ENCODE measurements at regions not wholly inside any gene's neighbourhood (a gene's known extent, or its start where the extent isn't known, plus 50 kb on each side); places are given as distances from the start of the nearest gene placed in this dataset.

- H3K9me3 ChIP-seq (ENCODE audit: insufficient read depth in 2 of 2, low read depth in 1 of 2, low read length in 1 of 2) = no peaks in the 10 kb centered on the region
- no peak overlapping the region for H3K23ac ChIP-seq (ENCODE audit: insufficient read length)
- H3K56ac ChIP-seq (replicated peaks; ENCODE audit: insufficient read length, low read depth, low read length) = no peak overlapping the region
- H2AK5ac ChIP-seq (ENCODE audit: low read depth, low read length) = no peak overlapping the region
- no peak overlapping the region for H2BK12ac ChIP-seq (ENCODE audit: low read depth, low read length)
- H2BK5ac ChIP-seq (ENCODE audit: low read depth, low read length) = no peak overlapping the region
- no peak overlapping the region for H3K18ac ChIP-seq (ENCODE audit: extremely low read depth, low read length)
- FAIRE-seq = no peak
- H3K14ac ChIP-seq (ENCODE audit: insufficient read length) = no peak overlapping the region
- no peaks in the 10 kb centered on the region for H3K36me3 ChIP-seq (ENCODE audit: control insufficient read depth in 2 of 4, insufficient read depth in 4 of 4, low read length in 3 of 4)
- no peak overlapping the region for H4K8ac ChIP-seq (ENCODE audit: extremely low read depth, insufficient read depth, low read length)
- no peak overlapping the region for H3K9ac ChIP-seq (replicated peaks in 1 of 4; ENCODE audit: extremely low read depth in 1 of 4, low read depth in 3 of 4, low read length in 3 of 4)
- H2BK20ac ChIP-seq (ENCODE audit: low read length) = no peak overlapping the region
- H4K20me1 ChIP-seq (replicated peaks in 1 of 2; ENCODE audit: control insufficient read depth in 1 of 2, insufficient read depth in 2 of 2, low read length in 2 of 2) = no peaks in the 10 kb centered on the region
- ChIA-PET CTCF (ENCODE audit: partially characterized antibody) (interaction anchor here (1.0 kb wide), 1 partner anchor 10 kb away, joined by 5 read pairs; no protein-coding TSS in a partner anchor), POLR2A (ENCODE audit: partially characterized antibody) (no interaction called here)
- no peak overlapping the region for H4K91ac ChIP-seq (replicated peaks; ENCODE audit: insufficient read length, low read length)
- no peak overlapping the region for H2BK120ac ChIP-seq (replicated peaks; ENCODE audit: low read depth, low read length)
- DNase-seq (ENCODE audit: low read depth in 1 of 2, low spot score in 2 of 2) = no peak
- no peak overlapping the region for H3K4me2 ChIP-seq (ENCODE audit: insufficient read depth in 1 of 2, low read depth in 2 of 2, low read length in 2 of 2)
- no peak overlapping the region for H2AFZ ChIP-seq (ENCODE audit: low read length)
- WGBS, 2 experiments (ENCODE audit: extremely low coverage in 1 of 2, insufficient coverage in 1 of 2, insufficient read length in 1 of 2, insufficient replicate concordance in 2 of 2, low coverage in 1 of 2, low lambda C conversion rate in 2 of 2, missing lambda C conversion rate in 1 of 2) = 92% methylated on average over 4 of the region's 4 CpGs; no CpG with 5 or more reads in 1 of the 2 experiments
- no peak for TF ChIP-seq TBP (IDR thresholded peaks at IDR 0.05; ENCODE audit: low read depth, low read length)
- H4K5ac ChIP-seq (ENCODE audit: insufficient read length, low read depth, low read length) = no peak overlapping the region
- H3K4ac ChIP-seq (replicated peaks; ENCODE audit: insufficient read length, low read depth, low read length) = no peak overlapping the region
- H3K27ac ChIP-seq (ENCODE audit: low read depth, low read length) = no peak overlapping the region
- H3K27me3 ChIP-seq (replicated peaks in 1 of 4; ENCODE audit: control insufficient read depth in 3 of 4, extremely low read depth in 1 of 4, insufficient read depth in 3 of 4, low read length in 3 of 4) = no peaks in the 10 kb centered on the region
- no peaks in the 10 kb centered on the region for H3K23me2 ChIP-seq (ENCODE audit: low read depth, low read length)
- H3K4me1 ChIP-seq (replicated peaks in 1 of 4; ENCODE audit: control insufficient read depth in 3 of 4, insufficient read depth in 4 of 4, low read length in 3 of 4) = no peaks in the 10 kb centered on the region
- no peak overlapping the region for H2BK15ac ChIP-seq (ENCODE audit: low read length)
- no peaks in the 10 kb centered on the region for H3K79me2 ChIP-seq (ENCODE audit: control insufficient read depth in 1 of 2, insufficient read depth in 2 of 2, low read length in 2 of 2)
- no peak overlapping the region for H3K4me3 ChIP-seq (ENCODE audit: extremely low read depth in 1 of 4, insufficient read depth in 2 of 4, low read depth in 3 of 4, low read length in 4 of 4)
- no peaks in the 10 kb centered on the region for H3K79me1 ChIP-seq (ENCODE audit: low read depth, low read length)
These were observed 1470.7 kb downstream of the AACS start for GRCh38 chr12:126535971-126536370.
